ENCODE measurements at regions not wholly inside any gene's neighbourhood (a gene's known extent, or its start where the extent isn't known, plus 50 kb on each side); places are given as distances from the start of the nearest gene placed in this dataset.

DNA sequence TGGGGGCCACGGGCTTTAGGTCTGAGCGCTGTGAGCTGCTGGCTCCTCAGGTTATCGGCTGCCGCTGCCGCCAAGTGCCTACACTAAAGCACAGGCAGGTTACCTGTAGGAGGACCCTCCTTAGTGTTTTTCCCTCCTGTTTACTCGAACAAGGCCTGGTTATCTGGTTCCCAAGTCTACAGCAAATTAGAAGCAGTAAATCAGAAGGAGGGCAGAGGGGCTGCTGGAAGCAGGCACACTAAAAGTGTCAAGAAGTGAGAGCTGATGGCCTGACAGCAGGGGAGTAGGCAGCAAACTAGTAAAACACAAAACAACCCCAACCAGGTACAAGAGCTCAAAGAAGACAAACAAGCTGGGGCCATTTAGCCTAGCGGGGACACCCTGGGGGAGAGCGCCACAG lies 125.0 kb upstream of the PJA1 start:
- H3K36me3 Mint-ChIP-seq: no peaks in the 10 kb centered on the region
- peaks cover 0 to 4% (median 0%) of the 10 kb centered on the region in 7 donors for H3K9me3 Mint-ChIP-seq
- no peak overlapping the region for H3K4me3 Mint-ChIP-seq
- H3K27me3 Mint-ChIP-seq: peaks cover 0 to 23% (median 6%) of the 10 kb centered on the region in 3 donors
- no peak for ATAC-seq (ENCODE audit: low read depth in 2 of 2)
- H3K4me1 Mint-ChIP-seq: peaks cover 0 to 14% (median 12%) of the 10 kb centered on the region in 3 donors
- no peak for DNase-seq
- no peak overlapping the region for H3K27ac Mint-ChIP-seq

DNA sequence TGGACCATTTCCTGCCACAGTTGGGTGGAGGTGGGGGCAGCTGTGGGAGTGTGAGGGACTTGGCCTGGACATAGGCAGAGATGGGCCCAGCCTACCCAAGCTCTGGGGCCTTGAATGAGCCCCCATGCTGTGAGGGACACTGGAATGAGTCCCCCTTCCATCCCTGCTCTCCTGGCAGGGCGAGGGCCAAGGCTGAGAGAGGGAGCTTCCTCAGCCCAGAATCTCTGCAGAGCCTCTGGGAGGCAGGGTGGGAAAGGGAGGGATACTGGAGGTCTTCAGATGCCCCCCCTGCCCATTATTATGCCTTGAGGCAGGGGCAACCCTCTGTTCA lies 124.5 kb upstream of the PJA1 start:
- Mint-ChIP-seq H3K27me3 (peaks cover 0 to 27% (median 6%) of the 10 kb centered on the region in 3 donors), H3K4me1 (peaks cover 0 to 16% (median 13%) of the 10 kb centered on the region in 3 donors), H3K9me3 (peaks cover 0 to 4% (median 0%) of the 10 kb centered on the region in 7 donors), H3K27ac (no peak overlapping the region), H3K4me3 (no peak overlapping the region), H3K36me3 (no peaks in the 10 kb centered on the region)
- DNase-seq (no peak), ATAC-seq (ENCODE audit: low read depth in 2 of 2) (no peak)

DNA sequence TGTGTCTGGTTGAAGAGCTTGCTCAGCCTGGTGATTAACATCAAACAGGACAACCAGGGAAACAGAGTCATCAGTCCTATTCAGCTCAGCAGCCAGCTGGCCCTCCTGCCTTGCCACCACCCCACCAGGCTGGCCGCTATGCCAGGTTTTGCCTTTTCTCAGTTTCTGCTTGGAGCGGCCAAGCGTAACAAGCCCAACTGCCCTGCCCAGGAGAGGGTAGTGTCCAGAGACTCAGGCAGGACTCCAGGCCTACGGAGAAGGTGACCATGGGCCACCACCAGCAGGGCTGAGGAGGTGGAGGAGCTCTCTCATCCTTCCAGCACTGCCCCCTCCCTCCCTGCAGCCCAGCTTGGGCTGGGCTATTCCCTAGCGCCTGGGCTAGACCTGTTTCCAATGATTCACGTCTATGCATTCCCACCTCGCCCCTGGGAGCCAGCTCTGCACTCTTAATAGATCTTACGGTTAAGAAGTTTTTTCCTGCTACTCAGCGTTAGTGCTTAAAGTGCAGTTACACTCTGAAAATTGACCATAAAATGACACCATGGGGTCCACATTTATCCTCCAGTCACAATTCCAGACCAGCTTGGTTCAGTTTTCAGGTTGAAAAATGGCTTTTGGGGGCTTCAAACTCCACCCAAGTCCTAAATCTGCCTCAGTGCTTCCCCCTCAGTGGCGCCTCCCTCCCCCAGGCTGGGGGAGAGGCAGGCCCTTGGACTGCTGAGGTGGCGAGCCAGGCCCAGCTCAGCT lies 124.0 kb upstream of the PJA1 start:
- no peak overlapping the region for H3K4me3 Mint-ChIP-seq
- H3K36me3 Mint-ChIP-seq: no peaks in the 10 kb centered on the region
- H3K27ac Mint-ChIP-seq: no peak overlapping the region
- H3K27me3 Mint-ChIP-seq: peaks cover 0 to 31% (median 6%) of the 10 kb centered on the region in 3 donors
- no peak for DNase-seq
- peaks cover 0 to 16% (median 10%) of the 10 kb centered on the region in 3 donors for H3K4me1 Mint-ChIP-seq
- ATAC-seq (ENCODE audit: low read depth in 2 of 2): no peak
- peaks cover 0 to 4% (median 0%) of the 10 kb centered on the region in 7 donors for H3K9me3 Mint-ChIP-seq

DNA sequence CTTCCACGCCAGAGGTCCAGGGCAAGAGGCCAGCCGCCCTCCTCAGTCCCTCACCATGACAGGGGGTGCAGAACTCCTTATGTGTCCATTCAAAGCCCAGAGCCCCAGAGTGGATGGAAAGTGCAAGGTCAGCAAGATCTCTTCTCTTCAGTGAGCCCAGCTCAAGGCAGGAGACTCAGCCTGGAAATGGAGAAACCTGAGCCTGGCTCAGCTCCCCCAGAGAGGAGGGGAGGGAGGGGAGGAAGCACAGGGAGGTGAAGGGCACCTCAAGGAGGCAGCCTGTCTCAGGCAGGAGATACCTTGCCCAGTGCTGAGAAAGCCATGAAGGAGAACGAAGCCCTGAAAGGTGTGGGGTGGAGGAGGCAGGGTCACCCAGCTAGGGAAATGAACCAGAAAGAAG lies 121.8 kb upstream of the PJA1 start:
- no peak for ATAC-seq (ENCODE audit: low read depth in 2 of 2)
- peaks cover 0 to 31% (median 6%) of the 10 kb centered on the region in 3 donors for H3K27me3 Mint-ChIP-seq
- no peak overlapping the region for H3K27ac Mint-ChIP-seq
- peaks cover 0 to 13% (median 5%) of the 10 kb centered on the region in 3 donors for H3K4me1 Mint-ChIP-seq
- H3K36me3 Mint-ChIP-seq: no peaks in the 10 kb centered on the region
- no peak for DNase-seq
- H3K4me3 Mint-ChIP-seq: peak overlapping the region in 1 of 8 donors; percentile 54
- H3K9me3 Mint-ChIP-seq: no peaks in the 10 kb centered on the region

DNA sequence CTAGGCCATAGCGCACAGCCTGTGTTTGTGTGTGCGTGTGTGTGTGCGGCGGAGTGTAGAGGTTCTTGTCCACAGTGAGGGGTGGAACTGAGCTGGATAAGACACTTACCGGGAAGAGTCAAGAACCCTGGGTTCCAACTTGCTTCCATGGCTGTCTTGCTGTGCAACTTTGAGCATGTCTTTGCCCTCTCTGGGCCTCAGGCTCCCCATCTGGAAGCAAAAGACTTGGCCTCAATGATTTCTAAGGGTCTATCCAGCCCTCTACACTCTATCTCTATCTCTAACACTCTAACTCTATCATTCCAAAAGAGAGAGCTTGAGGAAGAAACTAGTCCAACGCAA lies 121.3 kb upstream of the PJA1 start:
- DNase-seq (no peak), ATAC-seq (ENCODE audit: low read depth in 2 of 2) (no peak)
- no peaks in the 10 kb centered on the region for H3K9me3 Mint-ChIP-seq
- H3K36me3 Mint-ChIP-seq: no peaks in the 10 kb centered on the region
- peak overlapping the region in 4 of 8 donors; percentile 16 to 62 (median 48) for H3K4me3 Mint-ChIP-seq
- peaks cover 0 to 31% (median 6%) of the 10 kb centered on the region in 3 donors for H3K27me3 Mint-ChIP-seq
- no peak overlapping the region for H3K27ac Mint-ChIP-seq
- H3K4me1 Mint-ChIP-seq: peaks cover 0 to 13% (median 5%) of the 10 kb centered on the region in 3 donors

DNA sequence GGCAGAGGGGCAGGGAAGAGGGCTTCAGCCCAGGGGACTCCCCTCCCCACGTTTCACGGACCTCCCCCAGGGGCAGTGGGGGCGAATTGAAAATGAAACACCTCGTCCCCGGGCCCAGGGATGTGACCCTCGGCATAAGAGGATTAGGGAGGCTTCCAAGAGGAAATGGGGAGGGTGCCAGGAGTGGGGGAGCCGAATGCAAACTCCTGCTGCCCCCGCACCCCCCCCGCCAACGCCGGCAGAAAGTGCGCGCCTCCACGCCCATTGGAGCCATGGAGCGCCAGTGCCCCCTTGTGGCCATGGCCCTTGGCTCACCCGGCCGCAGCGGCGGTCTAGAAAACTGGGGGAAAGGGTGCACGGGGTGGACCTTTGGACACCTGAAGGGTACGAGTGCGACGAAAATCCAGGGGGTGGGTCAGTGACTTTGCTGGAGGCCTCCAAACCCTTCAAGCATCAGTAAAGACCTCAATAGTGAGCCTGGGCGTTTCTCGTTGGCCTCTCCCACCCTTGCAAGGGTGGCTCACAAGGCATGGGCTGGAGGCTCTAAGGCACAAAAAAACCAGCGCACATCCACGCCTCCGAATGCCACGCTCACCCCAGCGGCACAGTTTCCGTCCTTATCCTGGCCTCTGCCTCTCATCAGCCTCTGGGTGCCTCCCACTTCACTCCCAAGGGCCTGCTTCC lies 120.8 kb upstream of the PJA1 start:
- peak; percentile 44 for DNase-seq
- peak overlapping the region in 7 of 8 donors; percentile 40 to 77 (median 54) for H3K4me3 Mint-ChIP-seq
- no peaks in the 10 kb centered on the region for H3K9me3 Mint-ChIP-seq
- peaks cover 0 to 31% (median 6%) of the 10 kb centered on the region in 3 donors for H3K27me3 Mint-ChIP-seq
- H3K27ac Mint-ChIP-seq: no peak overlapping the region
- ATAC-seq (ENCODE audit: low read depth in 2 of 2): peak; percentile 59 to 70
- H3K36me3 Mint-ChIP-seq: no peaks in the 10 kb centered on the region
- H3K4me1 Mint-ChIP-seq: peaks cover 0 to 13% (median 5%) of the 10 kb centered on the region in 3 donors

DNA sequence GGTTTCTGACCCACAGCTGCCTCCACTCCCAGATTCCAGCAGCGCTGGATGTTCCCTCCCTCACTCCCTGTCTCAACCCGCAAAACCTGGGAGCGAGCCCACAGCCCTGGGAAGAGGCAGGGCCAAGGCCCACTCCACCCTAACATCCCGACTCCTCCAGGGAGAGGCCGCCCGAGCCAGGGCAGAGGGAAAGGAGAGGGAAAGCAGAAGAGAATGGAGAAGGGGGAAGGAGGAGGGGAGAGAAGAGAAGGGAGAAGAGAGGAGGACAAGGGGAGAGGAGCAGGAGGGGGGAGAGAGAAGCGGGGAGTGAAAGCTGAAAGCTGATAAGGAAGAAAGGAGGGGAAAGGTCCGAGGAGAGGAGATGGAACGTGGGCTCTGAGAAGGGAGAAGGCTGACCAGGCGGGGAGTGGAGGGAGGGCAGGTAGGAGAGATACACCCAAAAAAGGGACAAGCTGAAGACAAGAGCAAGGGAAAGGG lies 120.2 kb upstream of the PJA1 start:
- ATAC-seq (ENCODE audit: low read depth in 2 of 2): no peak
- DNase-seq: no peak

DNA sequence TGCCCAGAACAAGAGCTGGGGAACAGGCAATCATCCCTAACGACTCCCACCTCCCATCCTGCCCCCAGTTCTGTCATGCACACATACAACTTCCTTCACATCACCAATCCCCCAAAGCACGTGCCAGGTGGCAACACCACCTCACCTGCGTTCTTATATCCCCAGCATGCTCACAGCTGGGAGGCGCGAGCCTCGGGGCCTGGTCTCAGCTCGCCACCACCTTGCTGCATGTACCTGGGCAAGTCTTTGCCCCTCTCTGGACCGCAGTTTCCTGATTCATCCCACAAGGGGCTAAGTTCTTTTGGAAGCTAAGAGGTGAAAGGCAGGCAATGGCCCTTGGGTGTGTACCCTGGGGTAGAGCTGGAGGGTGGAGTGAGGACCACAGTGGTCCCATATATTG lies 119.2 kb upstream of the PJA1 start:
- DNase-seq (no peak), ATAC-seq (ENCODE audit: low read depth in 2 of 2) (no peak)
- Mint-ChIP-seq H3K27ac (peak overlapping the region in 1 of 6 donors; percentile 63), H3K4me1 (peaks cover 0 to 13% (median 5%) of the 10 kb centered on the region in 3 donors), H3K36me3 (no peaks in the 10 kb centered on the region), H3K27me3 (peaks cover 0 to 31% (median 6%) of the 10 kb centered on the region in 3 donors), H3K9me3 (no peaks in the 10 kb centered on the region), H3K4me3 (peak overlapping the region in 3 of 8 donors; percentile 30 to 63 (median 52))

More for the DNA sequence above, 120.2 kb upstream of the PJA1 start:
- H3K27me3 Mint-ChIP-seq: peaks cover 0 to 27% (median 3%) of the 10 kb centered on the region in 3 donors
- H3K36me3 Mint-ChIP-seq: no peaks in the 10 kb centered on the region
- H3K4me3 Mint-ChIP-seq: peak overlapping the region in 6 of 8 donors; percentile 39 to 73 (median 48)
- H3K27ac Mint-ChIP-seq: no peak overlapping the region
- no peaks in the 10 kb centered on the region for H3K9me3 Mint-ChIP-seq
- peaks cover 0 to 13% (median 5%) of the 10 kb centered on the region in 3 donors for H3K4me1 Mint-ChIP-seq

DNA sequence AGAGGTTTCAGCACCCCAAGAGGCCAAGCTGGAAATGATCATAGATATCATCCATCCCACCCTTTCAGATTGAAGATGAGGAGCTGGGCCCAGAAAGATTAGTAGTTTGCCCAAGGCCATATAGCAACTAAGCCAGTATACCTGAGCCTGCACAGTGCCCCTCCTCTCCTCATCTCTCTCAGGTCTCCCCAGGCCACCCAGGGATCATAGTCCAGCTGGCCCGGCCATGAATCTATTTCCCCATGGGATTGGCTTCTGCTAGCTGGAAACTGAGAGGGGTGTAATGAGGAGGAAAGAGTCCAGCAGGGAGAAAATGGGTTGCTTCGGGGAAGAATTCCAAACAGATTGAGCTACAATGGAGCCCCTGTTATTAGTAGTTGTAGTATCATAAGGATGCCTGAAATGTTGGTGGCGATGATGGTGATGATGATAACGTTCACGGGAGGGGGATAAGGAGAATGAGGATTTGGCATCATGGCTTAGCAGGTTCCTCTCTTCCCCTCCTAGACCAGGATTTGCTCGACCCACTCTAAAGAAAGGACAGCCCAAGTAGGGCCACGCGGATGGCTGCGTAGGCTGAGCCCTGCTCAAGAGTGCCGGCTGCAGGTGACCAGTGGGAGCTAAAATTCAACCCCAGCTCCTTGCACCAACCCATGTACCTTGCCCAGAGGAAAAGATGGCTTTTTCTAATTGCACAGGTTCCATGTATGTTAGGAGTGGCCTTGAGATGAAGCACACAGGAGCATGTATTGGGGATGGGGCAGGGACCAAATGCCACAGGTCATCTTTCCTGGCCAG lies 117.8 kb upstream of the PJA1 start:
- DNase-seq: no peak
- no peak for ATAC-seq (ENCODE audit: low read depth in 2 of 2)

DNA sequence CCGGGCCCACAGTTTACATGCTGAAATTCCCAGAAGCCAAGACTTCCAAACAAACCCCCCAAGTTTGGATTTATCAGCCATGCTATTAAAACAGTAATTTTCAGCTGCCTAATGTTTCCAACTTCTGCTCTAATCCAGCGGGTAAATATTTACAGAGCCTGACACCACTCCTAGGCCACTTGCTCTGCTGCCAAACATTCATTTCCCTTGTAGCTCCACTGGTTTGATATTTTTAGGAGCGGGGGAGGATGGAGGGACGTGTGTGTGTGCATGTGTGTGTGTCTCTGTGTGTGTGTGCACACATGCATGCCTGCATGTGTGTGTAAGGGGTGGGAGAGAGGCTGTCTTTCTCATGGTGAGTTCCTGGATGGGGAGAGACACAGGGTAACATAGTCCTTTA lies 115.7 kb upstream of the PJA1 start:
- Mint-ChIP-seq H3K9me3 (peaks cover 0 to 1% (median 0%) of the 10 kb centered on the region in 7 donors), H3K36me3 (no peaks in the 10 kb centered on the region), H3K27ac (no peak overlapping the region), H3K4me1 (peaks cover 0 to 8% (median 5%) of the 10 kb centered on the region in 3 donors), H3K27me3 (peaks cover 0 to 43% (median 17%) of the 10 kb centered on the region in 3 donors), H3K4me3 (no peak overlapping the region)
- ATAC-seq (ENCODE audit: low read depth in 2 of 2) (no peak), DNase-seq (no peak)

More for the DNA sequence above, 117.8 kb upstream of the PJA1 start:
- Mint-ChIP-seq H3K36me3 (no peaks in the 10 kb centered on the region), H3K4me1 (peaks cover 0 to 13% (median 5%) of the 10 kb centered on the region in 3 donors), H3K9me3 (no peaks in the 10 kb centered on the region), H3K27me3 (peaks cover 0 to 32% (median 9%) of the 10 kb centered on the region in 3 donors), H3K27ac (peak overlapping the region in 1 of 6 donors; percentile 53), H3K4me3 (no peak overlapping the region)

DNA sequence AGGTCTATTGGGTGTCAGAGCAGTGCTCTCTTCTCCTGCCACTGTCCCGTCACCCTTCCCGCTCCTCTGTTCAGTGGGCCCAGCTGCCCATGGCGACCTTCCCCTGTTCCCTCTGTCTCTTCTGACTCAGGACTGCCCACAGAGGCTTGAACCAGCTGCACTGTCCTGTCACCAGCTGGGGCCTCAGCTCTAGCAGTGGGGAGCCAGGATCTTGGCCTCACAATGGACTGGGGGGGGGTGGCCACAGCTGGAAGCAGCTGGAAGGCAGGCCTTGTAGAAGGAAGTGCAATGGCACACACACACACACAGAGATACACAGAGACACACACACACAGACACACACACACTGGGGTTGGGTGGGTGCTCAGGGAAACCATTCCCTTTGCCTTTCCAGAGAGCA lies 114.0 kb upstream of the PJA1 start:
- Mint-ChIP-seq H3K27ac (no peak overlapping the region), H3K4me1 (no peaks in the 10 kb centered on the region), H3K9me3 (peaks cover 0 to 1% (median 0%) of the 10 kb centered on the region in 7 donors), H3K4me3 (no peak overlapping the region), H3K36me3 (no peaks in the 10 kb centered on the region), H3K27me3 (peaks cover 5 to 35% (median 17%) of the 10 kb centered on the region in 3 donors)
- DNase-seq: no peak
- no peak for ATAC-seq (ENCODE audit: low read depth in 2 of 2)

DNA sequence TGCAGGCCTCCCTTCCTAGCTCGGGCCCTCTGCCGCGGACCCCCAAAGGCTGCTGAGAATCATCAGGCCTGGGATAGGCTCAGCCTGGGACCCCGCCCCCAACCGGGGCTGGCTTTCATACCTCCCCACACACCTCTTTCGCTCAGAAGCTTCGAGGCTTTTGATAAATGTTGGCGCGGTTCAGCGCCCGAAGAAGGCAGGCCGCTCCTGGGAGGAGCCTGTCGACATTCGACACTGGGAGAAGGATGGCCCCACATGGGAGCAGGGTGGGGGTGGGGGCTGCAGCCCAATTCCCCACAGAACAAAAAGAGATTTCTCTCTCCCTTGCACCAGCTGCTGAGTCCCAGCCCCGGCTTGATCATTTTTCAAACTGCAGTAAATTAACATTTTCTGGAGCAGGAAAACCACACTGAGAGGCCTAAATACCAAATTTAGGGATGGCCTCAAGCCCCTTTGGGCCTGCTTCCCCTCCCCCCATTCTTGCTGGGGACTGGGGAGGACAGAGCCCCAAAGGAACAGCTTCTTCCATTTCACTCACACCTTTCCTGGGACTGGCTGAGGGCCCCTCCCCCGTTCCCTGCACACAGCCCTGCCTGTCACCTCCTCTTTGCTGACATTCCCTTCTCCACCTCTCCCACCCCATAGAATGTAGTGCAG lies 112.9 kb upstream of the PJA1 start:
- H3K36me3 Mint-ChIP-seq: no peaks in the 10 kb centered on the region
- peaks cover 5 to 45% (median 17%) of the 10 kb centered on the region in 3 donors for H3K27me3 Mint-ChIP-seq
- ATAC-seq (ENCODE audit: low read depth in 2 of 2) (no peak), DNase-seq (no peak)
- H3K4me1 Mint-ChIP-seq: no peaks in the 10 kb centered on the region
- H3K27ac Mint-ChIP-seq: no peak overlapping the region
- H3K4me3 Mint-ChIP-seq: no peak overlapping the region
- H3K9me3 Mint-ChIP-seq: peaks cover 0 to 1% (median 0%) of the 10 kb centered on the region in 7 donors
